ENCODE measurements at regions not wholly inside any gene's neighbourhood (a gene's known extent, or its start where the extent isn't known, plus 50 kb on each side); places are given as distances from the start of the nearest gene placed in this dataset.

DNA sequence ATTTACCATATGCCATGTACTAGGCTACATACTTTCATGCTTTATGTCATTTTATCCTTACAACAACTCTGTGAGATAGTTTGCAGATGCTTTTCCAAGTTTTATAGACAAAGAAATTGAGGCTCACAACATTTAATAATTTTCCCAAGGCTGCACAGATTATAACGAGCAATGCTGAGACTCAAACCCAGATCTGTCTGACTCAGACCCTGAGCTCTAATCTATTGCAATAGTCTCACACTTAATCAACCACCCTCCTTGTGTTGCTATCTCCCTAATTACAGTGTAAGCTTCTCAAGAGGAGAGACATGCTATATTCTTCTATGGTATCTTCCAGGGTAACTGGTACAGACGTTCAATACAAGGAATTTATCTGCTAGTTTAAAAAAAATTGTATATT, 247.6 kb downstream of the WDR11 start:
- TF ChIP-seq EZH2 (IDR thresholded peaks at IDR 0.05; ENCODE audit: borderline replicate concordance, insufficient read depth, low read length, poor library complexity, severe bottlenecking) (no peak), CTCF (IDR thresholded peaks at IDR 0.05; ENCODE audit: poor library complexity, severe bottlenecking) (no peak)
- TF ChIP-seq, protein P1, sequence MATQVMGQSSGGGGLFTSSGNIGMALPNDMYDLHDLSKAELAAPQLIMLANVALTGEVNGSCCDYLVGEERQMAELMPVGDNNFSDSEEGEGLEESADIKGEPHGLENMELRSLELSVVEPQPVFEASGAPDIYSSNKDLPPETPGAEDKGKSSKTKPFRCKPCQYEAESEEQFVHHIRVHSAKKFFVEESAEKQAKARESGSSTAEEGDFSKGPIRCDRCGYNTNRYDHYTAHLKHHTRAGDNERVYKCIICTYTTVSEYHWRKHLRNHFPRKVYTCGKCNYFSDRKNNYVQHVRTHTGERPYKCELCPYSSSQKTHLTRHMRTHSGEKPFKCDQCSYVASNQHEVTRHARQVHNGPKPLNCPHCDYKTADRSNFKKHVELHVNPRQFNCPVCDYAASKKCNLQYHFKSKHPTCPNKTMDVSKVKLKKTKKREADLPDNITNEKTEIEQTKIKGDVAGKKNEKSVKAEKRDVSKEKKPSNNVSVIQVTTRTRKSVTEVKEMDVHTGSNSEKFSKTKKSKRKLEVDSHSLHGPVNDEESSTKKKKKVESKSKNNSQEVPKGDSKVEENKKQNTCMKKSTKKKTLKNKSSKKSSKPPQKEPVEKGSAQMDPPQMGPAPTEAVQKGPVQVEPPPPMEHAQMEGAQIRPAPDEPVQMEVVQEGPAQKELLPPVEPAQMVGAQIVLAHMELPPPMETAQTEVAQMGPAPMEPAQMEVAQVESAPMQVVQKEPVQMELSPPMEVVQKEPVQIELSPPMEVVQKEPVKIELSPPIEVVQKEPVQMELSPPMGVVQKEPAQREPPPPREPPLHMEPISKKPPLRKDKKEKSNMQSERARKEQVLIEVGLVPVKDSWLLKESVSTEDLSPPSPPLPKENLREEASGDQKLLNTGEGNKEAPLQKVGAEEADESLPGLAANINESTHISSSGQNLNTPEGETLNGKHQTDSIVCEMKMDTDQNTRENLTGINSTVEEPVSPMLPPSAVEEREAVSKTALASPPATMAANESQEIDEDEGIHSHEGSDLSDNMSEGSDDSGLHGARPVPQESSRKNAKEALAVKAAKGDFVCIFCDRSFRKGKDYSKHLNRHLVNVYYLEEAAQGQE (IDR thresholded peaks at IDR 0.05; ENCODE audit: borderline replicate concordance): no peak
